Spleen (tissue), 11 donors: ENCODE measurements at regions not wholly inside any gene's neighbourhood (a gene's known extent, or its start where the extent isn't known, plus 50 kb on each side); places are given as distances from the start of the nearest gene placed in this dataset.
"Not testable (repeated sequence)": the region's sequence is repeated elsewhere in the genome, so short reads cannot be mapped to it uniquely, and the experiment has no call there.

Experiments used
- DNase-seq: peaks from one replicate; pipeline ENCODE4 v3.0.0-alpha.2; 2020
- H3K27ac ChIP-seq, 8 donors: fragments of 200-600 bp; sonication (generic) in 7 of 8; 1 replicate in 4 of 8; 2 replicates in 4 of 8; pipeline versions ENCODE4 v1.5.0 to v1.8.0; 2016 to 2021; ENCODE audit warnings: inconsistent platforms in 4 of 8, mild to moderate bottlenecking in 4 of 8, moderate library complexity in 1 of 8
- H3K27me3 ChIP-seq, 7 donors: fragments of 200-600 bp; sonication (generic) in 6 of 7; replicated peaks in 1 of 7; 1 replicate in 4 of 7; 2 replicates in 3 of 7; pipeline versions ENCODE4 v1.5.0 to v1.8.0; 2016 to 2021; ENCODE audit warnings: inconsistent platforms in 3 of 7, mild to moderate bottlenecking in 1 of 7
- H3K36me3 ChIP-seq, 6 donors: fragments of 200-600 bp; sonication (generic) in 5 of 6; 1 replicate in 4 of 6; 2 replicates in 2 of 6; pipeline versions ENCODE4 v1.5.0 to v1.8.0; 2016 to 2021; ENCODE audit warnings: inconsistent platforms in 2 of 6
- H3K4me1 ChIP-seq, 6 donors: fragments of 200-600 bp; sonication (generic) in 5 of 6; 1 replicate in 3 of 6; 2 replicates in 3 of 6; pipeline versions ENCODE4 v1.5.0 to v1.8.0; 2016 to 2021; ENCODE audit warnings: inconsistent platforms in 3 of 6
- H3K4me3 ChIP-seq, 8 donors: fragments of 200-600 bp; sonication (generic) in 7 of 8; 1 replicate in 4 of 8; 2 replicates in 4 of 8; pipeline versions ENCODE4 v1.5.0 to v1.8.0; 2016 to 2021; ENCODE audit warnings: inconsistent platforms in 4 of 8, mild to moderate bottlenecking in 4 of 8, moderate library complexity in 2 of 8
- H3K9me3 ChIP-seq, 8 donors: fragments of 200-600 bp; sonication (generic) in 7 of 8; 1 replicate in 4 of 8; 2 replicates in 4 of 8; pipeline versions ENCODE4 v1.5.0 to v1.8.0; 2016 to 2021; ENCODE audit warnings: inconsistent platforms in 4 of 8
- CTCF ChIP-seq, 11 experiments: fragments of 200-600 bp in 7 of 11; fragments of 450-650 bp in 4 of 11; sonication (generic) in 4 of 11; IDR thresholded peaks in 8 of 11; conservative IDR thresholded peaks in 3 of 11; 1 replicate in 7 of 11; 2 replicates in 4 of 11; pipeline versions ENCODE4 v1.4.0 to v1.8.0; 2016 to 2021; ENCODE audit warnings: antibody characterized with exemption in 11 of 11, inconsistent platforms in 4 of 11, mild to moderate bottlenecking in 1 of 11
- POLR2A ChIP-seq, 3 donors: fragments of 450-650 bp; IDR thresholded peaks; one replicate each; pipeline ENCODE4 v1.5.1; 2017; ENCODE audit warnings: antibody characterized with exemption in 3 of 3, mild to moderate bottlenecking in 1 of 3
- POLR2AphosphoS5 ChIP-seq, 3 donors: sonication (generic); formaldehyde crosslinking; IDR thresholded peaks; one replicate each; pipeline ENCODE4 v1.5.1; 2017; ENCODE audit warnings: antibody characterized with exemption in 3 of 3
- WGBS, 5 donors: extraction: QIAGEN DNeasy Blood & Tissue Kit in 3 of 5; methylation state at CpG; one replicate each; pipeline versions ENCODE4 v1.1.5 to v1.1.7; 2013 to 2018; 5-methylcytosine and 5-hydroxymethylcytosine counted together
- intact Hi-C: fragments of 100-400 bp; cut with DNase I; formaldehyde crosslinking; loops from one replicate; pipeline ENCODE4 v1.15.0; 2023; ENCODE audit warnings: low total_unique reads
- donor health status: healthy with polysubstance abuse.
- donor health status: DM: no; HTN: no; CAD: no; lungs with moderate emphysema.
- donor health status: DM: no; HTN: no; CAD: no.
- donor health status: Bipolar disorder and iron deficiency.
- donor health status: healthy.
- donor health status: DM: no; HTN: no; CAD: no.
- donor health status: DM: yes; HTN: yes; CAD: no.

- 42 to 59% (median 50%) methylated on average over 2 of the region's 2 CpGs for WGBS, 5 donors
- intact Hi-C loops: no loop called here
- Histone ChIP-seq H3K4me1 (no peaks in the 10 kb centered on the region), H3K27ac (no peak overlapping the region), H3K9me3 (peaks cover 0 to 12% (median 0%) of the 10 kb centered on the region in 8 donors), H3K4me3 (no peak overlapping the region), H3K36me3 (no peaks in the 10 kb centered on the region), H3K27me3 (peaks cover 0 to 12% (median 0%) of the 10 kb centered on the region in 7 donors)
- DNase-seq: no peak
- TF ChIP-seq POLR2AphosphoS5 (IDR thresholded peaks at IDR 0.05): no peak
- no peak for TF ChIP-seq CTCF (IDR thresholded peaks at IDR 0.05 in 8 of 11, conservative IDR thresholded peaks at IDR 0.05 in 3 of 11)
- TF ChIP-seq POLR2A (IDR thresholded peaks at IDR 0.05): no peak
Measured at GRCh38 chr7:112692333-112692732, 97.9 kb downstream of the TMEM168 start.

GRCh38 chr7:112697211-112697610 lies 93.0 kb downstream of the TMEM168 start:
- H3K27me3 ChIP-seq, H3K4me3 ChIP-seq, H3K4me1 ChIP-seq, H3K27ac ChIP-seq, DNase-seq, H3K36me3 ChIP-seq, intact Hi-C loops: not testable (repeated sequence)
- peaks cover 0 to 19% (median 0%) of the 10 kb centered on the region in 8 donors for H3K9me3 ChIP-seq
- WGBS, 5 donors: 91 to 98% (median 93%) methylated on average over 15 to 30 of the region's 30 CpGs

GRCh38 chr7:112699725-112700513 lies 90.3 kb downstream of the TMEM168 start:
- no peak overlapping the region for H3K4me3 ChIP-seq
- no peak for DNase-seq
- no peaks in the 10 kb centered on the region for H3K4me1 ChIP-seq
- H3K36me3 ChIP-seq: no peaks in the 10 kb centered on the region
- peaks cover 0 to 3% (median 0%) of the 10 kb centered on the region in 7 donors for H3K27me3 ChIP-seq
- intact Hi-C loops: no loop called here
- H3K9me3 ChIP-seq: peaks cover 0 to 14% (median 0%) of the 10 kb centered on the region in 8 donors
- WGBS, 5 donors: 58 to 79% (median 70%) methylated on average over 4 of the region's 4 CpGs
- no peak for TF ChIP-seq POLR2A (IDR thresholded peaks at IDR 0.05)
- no peak for TF ChIP-seq POLR2AphosphoS5 (IDR thresholded peaks at IDR 0.05)
- no peak overlapping the region for H3K27ac ChIP-seq

- intact Hi-C loops: no loop called here
- no peak for DNase-seq
Measured at GRCh38 chr7:112701456-112701855, 88.7 kb downstream of the TMEM168 start.

More at GRCh38 chr7:112701456-112701855, 88.7 kb downstream of the TMEM168 start:
- H3K27ac ChIP-seq: no peak overlapping the region
- 53 to 75% (median 61%) methylated on average over 3 of the region's 3 CpGs for WGBS, 5 donors
- no peaks in the 10 kb centered on the region for H3K36me3 ChIP-seq
- H3K27me3 ChIP-seq: peaks cover 0 to 3% (median 0%) of the 10 kb centered on the region in 7 donors
- peaks cover 0 to 10% (median 0%) of the 10 kb centered on the region in 8 donors for H3K9me3 ChIP-seq
- H3K4me3 ChIP-seq: no peak overlapping the region
- no peaks in the 10 kb centered on the region for H3K4me1 ChIP-seq
- no peak for TF ChIP-seq CTCF (IDR thresholded peaks at IDR 0.05 in 8 of 11, conservative IDR thresholded peaks at IDR 0.05 in 3 of 11)
- TF ChIP-seq POLR2AphosphoS5 (IDR thresholded peaks at IDR 0.05): no peak
- no peak for TF ChIP-seq POLR2A (IDR thresholded peaks at IDR 0.05)
